MCF 10A (cell line): ENCODE measurements at regions not wholly inside any gene's neighbourhood (a gene's known extent, or its start where the extent isn't known, plus 50 kb on each side); places are given as distances from the start of the nearest gene placed in this dataset.

ENCODE experiments used
- BruUV-seq: library from RNA; stranded (reverse); fragments of 400-500 nt; replicated peaks from 2 replicates; lab custom pipeline; 2021; lab: Mats Ljungman, UMichigan
- CTCF ChIA-PET: fragments of 300-600 bp; sonication (Branson Sonifier 250); formaldehyde crosslinking; extraction: SDS; loops from one replicate; lab custom pipeline; 2021; ENCODE audit warnings: antibody characterized with exemption, inconsistent platforms; lab: Yijun Ruan, JAX
- POLR2A ChIA-PET: fragments of 300-600, 350-650 bp; sonication (Branson Sonifier 250); formaldehyde crosslinking; extraction: SDS; loops from one replicate; lab custom pipeline; 2020; ENCODE audit warnings: antibody characterized with exemption, inconsistent platforms; lab: Yijun Ruan, JAX
- DNase-seq: peaks from one replicate; pipeline ENCODE4 v3.0.0-alpha.2; 2018; ENCODE audit not compliant: unreplicated experiment
- H3K27ac Mint-ChIP-seq: one replicate; pipeline ENCODE4 v1.8.0; 2022; ENCODE audit warnings: mild to moderate bottlenecking, low read depth, mixed read lengths; ENCODE audit not compliant: unreplicated experiment
- H3K27me3 Mint-ChIP-seq: one replicate; pipeline ENCODE4 v1.8.0; 2022; ENCODE audit warnings: mixed read lengths; ENCODE audit not compliant: insufficient read depth, unreplicated experiment
- H3K36me3 Mint-ChIP-seq: one replicate; pipeline ENCODE4 v1.8.0; 2022; ENCODE audit warnings: mild to moderate bottlenecking, moderate library complexity, mixed read lengths; ENCODE audit not compliant: insufficient read depth, unreplicated experiment
- H3K4me1 Mint-ChIP-seq: one replicate; pipeline ENCODE4 v1.8.0; 2022; ENCODE audit warnings: mixed read lengths; ENCODE audit not compliant: insufficient read depth, unreplicated experiment
- H3K4me3 Mint-ChIP-seq: one replicate; pipeline ENCODE4 v1.8.0; 2022; ENCODE audit warnings: mild to moderate bottlenecking, moderate library complexity, mixed read lengths; ENCODE audit not compliant: unreplicated experiment
- H3K9me3 Mint-ChIP-seq: one replicate; pipeline ENCODE4 v1.8.0; 2022; ENCODE audit warnings: mixed read lengths; ENCODE audit not compliant: unreplicated experiment
- intact Hi-C: fragments of 100-400 bp; cut with micrococcal nuclease; formaldehyde crosslinking; loops from 2 replicates; pipeline ENCODE4 v1.14.1; 2022
- TF ChIP-seq, protein P1 (sequence below): fragments of 200-600 bp; IDR thresholded peaks from one replicate; pipeline ENCODE4 v1.8.0; 2022; ENCODE audit warnings: antibody characterized with exemption, mild to moderate bottlenecking; ENCODE audit not compliant: unreplicated experiment

- ChIA-PET CTCF (no interaction called here), POLR2A (no interaction called here)
- Mint-ChIP-seq H3K36me3 (no peaks in the 10 kb centered on the region), H3K27me3 (no peaks in the 10 kb centered on the region), H3K9me3 (no peaks in the 10 kb centered on the region), H3K27ac (no peak overlapping the region), H3K4me3 (no peak overlapping the region), H3K4me1 (no peaks in the 10 kb centered on the region)
- intact Hi-C loops = no loop called here
- no TSS peak for BruUV-seq
- TF ChIP-seq, protein P1, sequence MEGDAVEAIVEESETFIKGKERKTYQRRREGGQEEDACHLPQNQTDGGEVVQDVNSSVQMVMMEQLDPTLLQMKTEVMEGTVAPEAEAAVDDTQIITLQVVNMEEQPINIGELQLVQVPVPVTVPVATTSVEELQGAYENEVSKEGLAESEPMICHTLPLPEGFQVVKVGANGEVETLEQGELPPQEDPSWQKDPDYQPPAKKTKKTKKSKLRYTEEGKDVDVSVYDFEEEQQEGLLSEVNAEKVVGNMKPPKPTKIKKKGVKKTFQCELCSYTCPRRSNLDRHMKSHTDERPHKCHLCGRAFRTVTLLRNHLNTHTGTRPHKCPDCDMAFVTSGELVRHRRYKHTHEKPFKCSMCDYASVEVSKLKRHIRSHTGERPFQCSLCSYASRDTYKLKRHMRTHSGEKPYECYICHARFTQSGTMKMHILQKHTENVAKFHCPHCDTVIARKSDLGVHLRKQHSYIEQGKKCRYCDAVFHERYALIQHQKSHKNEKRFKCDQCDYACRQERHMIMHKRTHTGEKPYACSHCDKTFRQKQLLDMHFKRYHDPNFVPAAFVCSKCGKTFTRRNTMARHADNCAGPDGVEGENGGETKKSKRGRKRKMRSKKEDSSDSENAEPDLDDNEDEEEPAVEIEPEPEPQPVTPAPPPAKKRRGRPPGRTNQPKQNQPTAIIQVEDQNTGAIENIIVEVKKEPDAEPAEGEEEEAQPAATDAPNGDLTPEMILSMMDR = no peak
- no peak for DNase-seq
Observed at GRCh38 chr13:76198568-76199163, 562.5 kb downstream of the LMO7 start.

DNA sequence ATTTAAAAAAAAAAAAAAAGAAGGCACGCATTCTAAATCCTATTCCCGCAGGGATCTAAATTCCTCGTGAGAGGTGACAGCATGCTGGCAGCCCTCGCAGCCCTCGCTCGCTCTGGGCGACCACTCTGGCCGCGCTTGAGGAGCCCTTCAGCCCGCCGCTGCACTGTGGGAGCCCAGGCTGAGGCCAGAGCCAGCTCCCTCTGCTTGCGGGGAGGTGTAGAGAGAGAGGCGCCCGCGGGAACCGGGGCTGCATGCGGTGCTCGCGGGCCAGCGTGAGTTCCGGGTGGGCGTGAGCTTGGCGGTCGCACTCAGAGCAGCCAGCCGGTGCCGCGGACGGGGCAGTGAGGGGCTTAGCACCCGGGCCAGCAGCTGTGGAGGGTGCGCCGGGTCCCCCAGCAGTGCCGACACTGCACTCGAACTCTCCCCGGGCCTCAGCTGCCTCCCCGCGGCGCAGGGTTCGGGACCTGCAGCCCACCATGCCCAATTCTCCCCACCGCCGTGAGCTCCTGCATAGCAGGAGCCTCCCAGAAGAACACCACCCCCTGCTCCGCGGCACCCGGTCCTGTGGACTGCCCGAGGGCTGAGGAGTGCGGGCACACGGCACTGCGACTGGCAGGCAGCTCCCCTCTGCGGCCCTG lies 553.9 kb downstream of the LMO7 start:
- intact Hi-C loops = no loop called here
- CTCF ChIA-PET = interaction anchor here (0.9 kb wide), 1 partner anchor 9 kb away, joined by 4 read pairs; no protein-coding TSS in a partner anchor

DNA sequence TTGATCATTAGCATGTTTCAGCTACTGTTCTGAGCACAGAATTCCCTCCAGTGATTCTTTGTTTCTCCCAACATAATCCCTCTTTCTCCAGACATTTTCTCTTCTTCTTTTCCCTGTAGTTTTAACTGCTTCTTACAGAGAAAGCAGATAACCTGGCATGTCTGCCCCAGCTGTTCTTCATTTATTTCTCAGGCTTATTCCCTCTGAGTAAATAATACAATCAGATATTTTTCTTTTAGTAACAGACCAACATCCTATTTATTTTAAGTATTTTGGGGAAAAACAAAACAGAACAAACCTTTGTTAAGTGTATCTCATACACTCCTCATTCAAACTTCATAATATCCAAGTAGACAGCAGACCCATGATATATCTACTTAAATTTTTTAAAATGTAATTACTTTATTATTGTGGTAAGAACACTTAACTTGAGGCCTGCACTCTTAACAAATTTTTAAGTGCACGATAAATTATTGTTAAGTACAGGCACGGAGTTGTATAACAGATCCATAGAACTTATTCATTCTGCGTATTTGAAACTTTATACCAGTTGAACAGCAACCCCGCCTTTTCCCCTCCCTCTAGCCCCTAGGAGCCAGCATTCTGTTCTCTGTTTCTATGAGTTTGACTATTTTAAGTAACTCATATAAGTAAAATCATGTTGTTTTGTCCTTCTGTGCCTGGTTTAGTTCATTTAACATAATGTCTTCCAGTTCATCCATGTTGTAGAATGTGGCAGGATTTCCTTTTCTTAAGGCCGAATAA lies 540.0 kb downstream of the LMO7 start:
- BruUV-seq = no TSS peak
- Mint-ChIP-seq H3K4me3 (no peak overlapping the region), H3K27me3 (no peaks in the 10 kb centered on the region), H3K9me3 (no peaks in the 10 kb centered on the region), H3K36me3 (no peaks in the 10 kb centered on the region), H3K4me1 (peaks cover 5% of the 10 kb centered on the region), H3K27ac (no peak overlapping the region)
- ChIA-PET POLR2A (interaction anchor here (0.7 to 0.9 kb wide), 2 partner anchors 10 to 289 kb away, joined by 3 read pairs; no protein-coding TSS in a partner anchor), CTCF (interaction anchor here (0.7 kb wide), 1 partner anchor 110 kb away, joined by 3 read pairs; no protein-coding TSS in a partner anchor)
- intact Hi-C loops = no loop called here
- TF ChIP-seq, protein P1 = no peak
- no peak for DNase-seq

More for the DNA sequence above, 553.9 kb downstream of the LMO7 start:
- no peak for DNase-seq
- TF ChIP-seq, protein P1 = no peak
- no peaks in the 10 kb centered on the region for H3K4me1 Mint-ChIP-seq
- H3K4me3 Mint-ChIP-seq = no peak overlapping the region
- BruUV-seq = no TSS peak
- H3K36me3 Mint-ChIP-seq = no peaks in the 10 kb centered on the region
- POLR2A ChIA-PET = no interaction called here
- H3K27me3 Mint-ChIP-seq = no peaks in the 10 kb centered on the region
- no peaks in the 10 kb centered on the region for H3K9me3 Mint-ChIP-seq
- no peak overlapping the region for H3K27ac Mint-ChIP-seq

DNA sequence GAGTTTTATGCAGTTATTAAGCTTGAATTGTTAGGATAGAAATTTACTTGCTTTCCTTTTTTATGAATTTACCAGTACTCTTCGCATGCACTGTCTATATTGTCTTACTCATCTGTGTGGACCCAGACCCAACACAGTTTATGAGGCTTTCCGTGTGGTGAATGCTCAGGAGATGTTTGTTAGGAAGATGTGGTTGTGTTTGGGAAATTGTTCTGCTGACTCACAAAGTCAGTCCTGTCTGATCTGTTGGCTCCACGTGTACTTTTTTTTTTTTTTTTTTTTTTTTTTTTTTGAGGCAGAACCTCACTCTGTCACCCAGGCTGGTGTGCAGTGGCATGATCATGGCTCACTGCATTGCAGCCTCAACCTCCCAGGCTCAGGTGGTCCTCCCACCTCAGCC lies 532.5 kb downstream of the LMO7 start:
- no peak overlapping the region for H3K27ac Mint-ChIP-seq
- no peaks in the 10 kb centered on the region for H3K9me3 Mint-ChIP-seq
- intact Hi-C loops = no loop called here
- no peaks in the 10 kb centered on the region for H3K27me3 Mint-ChIP-seq
- CTCF ChIA-PET = interaction anchor here (0.7 kb wide), 1 partner anchor 25 kb away, joined by 3 read pairs; no protein-coding TSS in a partner anchor
- no peak for DNase-seq
- no peaks in the 10 kb centered on the region for H3K36me3 Mint-ChIP-seq
- POLR2A ChIA-PET = no interaction called here
- no peak overlapping the region for H3K4me3 Mint-ChIP-seq
- no peaks in the 10 kb centered on the region for H3K4me1 Mint-ChIP-seq
- TF ChIP-seq, protein P1 = no peak
- BruUV-seq = no TSS peak
